ENCODE measurements at regions not wholly inside any gene's neighbourhood (a gene's known extent, or its start where the extent isn't known, plus 50 kb on each side); places are given as distances from the start of the nearest gene placed in this dataset.

GRCh38 chr5:2201832-2202231 lies 319.1 kb upstream of the IRX4 start:
- WGBS, 3 donors, result 86 to 87% (median 86%) methylated on average over 9 of the region's 9 CpGs
- intact Hi-C loops (cut with DNase I), result loop anchor here in 1 of 4 donors (5.0 kb wide), 1 partner anchor 545 kb away; no protein-coding TSS in a partner anchor
- Histone ChIP-seq H3K27me3 (no peaks in the 10 kb centered on the region), H3K27ac (no peak overlapping the region), H3K4me3 (no peak overlapping the region), H3K9me3 (no peaks in the 10 kb centered on the region), H3K4me1 (ENCODE audit: insufficient read depth) (no peaks in the 10 kb centered on the region), H3K36me3 (no peaks in the 10 kb centered on the region)
- TF ChIP-seq EP300 (IDR thresholded peaks at IDR 0.05) (no peak), POLR2A (IDR thresholded peaks at IDR 0.05) (no peak), CTCF (IDR thresholded peaks at IDR 0.05) (no peak)
- DNase-seq, result peak in 1 of 5 donors; percentile 2

- DNase-seq, result no peak
- no peak for TF ChIP-seq EP300 (IDR thresholded peaks at IDR 0.05)
- TF ChIP-seq POLR2A (IDR thresholded peaks at IDR 0.05), result no peak
- TF ChIP-seq CTCF (IDR thresholded peaks at IDR 0.05), result no peak
- no peak overlapping the region for H3K27ac ChIP-seq
- intact Hi-C loops (cut with DNase I), result loop anchor here in 1 of 4 donors (5.0 kb wide), 1 partner anchor 544 kb away; no protein-coding TSS in a partner anchor
- no peak overlapping the region for H3K4me3 ChIP-seq
- no peaks in the 10 kb centered on the region for H3K36me3 ChIP-seq
- no peaks in the 10 kb centered on the region for H3K4me1 ChIP-seq (ENCODE audit: insufficient read depth)
- no peaks in the 10 kb centered on the region for H3K27me3 ChIP-seq
- WGBS, 3 donors, result 67 to 69% (median 68%) methylated on average over 2 of the region's 2 CpGs
- no peaks in the 10 kb centered on the region for H3K9me3 ChIP-seq
Measured at GRCh38 chr5:2201421-2201820, 318.7 kb upstream of the IRX4 start.

GRCh38 chr5:2201011-2201410 lies 318.3 kb upstream of the IRX4 start:
- 63 to 77% (median 68%) methylated on average over 5 of the region's 5 CpGs for WGBS, 3 donors
- peak in 1 of 5 donors; percentile 2 for DNase-seq
- Histone ChIP-seq H3K9me3 (no peaks in the 10 kb centered on the region), H3K4me3 (no peak overlapping the region), H3K27me3 (no peaks in the 10 kb centered on the region), H3K27ac (no peak overlapping the region), H3K36me3 (no peaks in the 10 kb centered on the region), H3K4me1 (ENCODE audit: insufficient read depth) (no peaks in the 10 kb centered on the region)
- intact Hi-C loops (cut with DNase I), result loop anchor here in 1 of 4 donors (5.0 kb wide), 1 partner anchor 544 kb away; no protein-coding TSS in a partner anchor
- TF ChIP-seq POLR2A (IDR thresholded peaks at IDR 0.05), result no peak
- no peak for TF ChIP-seq CTCF (IDR thresholded peaks at IDR 0.05)
- no peak for TF ChIP-seq EP300 (IDR thresholded peaks at IDR 0.05)

- no peak for DNase-seq
- no peak overlapping the region for H3K27ac ChIP-seq
- intact Hi-C loops (cut with DNase I), result loop anchor here in 1 of 4 donors (5.0 kb wide), 1 partner anchor 543 kb away; no protein-coding TSS in a partner anchor
- WGBS, 3 donors, result 67 to 73% (median 70%) methylated on average over 15 of the region's 15 CpGs
- no peaks in the 10 kb centered on the region for H3K36me3 ChIP-seq
- TF ChIP-seq EP300 (IDR thresholded peaks at IDR 0.05) (no peak), CTCF (IDR thresholded peaks at IDR 0.05) (no peak), POLR2A (IDR thresholded peaks at IDR 0.05) (no peak)
- no peaks in the 10 kb centered on the region for H3K9me3 ChIP-seq
- H3K27me3 ChIP-seq, result no peaks in the 10 kb centered on the region
- no peaks in the 10 kb centered on the region for H3K4me1 ChIP-seq (ENCODE audit: insufficient read depth)
- H3K4me3 ChIP-seq, result no peak overlapping the region
Measured at GRCh38 chr5:2200261-2200950, 317.7 kb upstream of the IRX4 start.

All from ovary (tissue), 7 donors.